ENCODE measurements at regions not wholly inside any gene's neighbourhood (a gene's known extent, or its start where the extent isn't known, plus 50 kb on each side); places are given as distances from the start of the nearest gene placed in this dataset.

DNA sequence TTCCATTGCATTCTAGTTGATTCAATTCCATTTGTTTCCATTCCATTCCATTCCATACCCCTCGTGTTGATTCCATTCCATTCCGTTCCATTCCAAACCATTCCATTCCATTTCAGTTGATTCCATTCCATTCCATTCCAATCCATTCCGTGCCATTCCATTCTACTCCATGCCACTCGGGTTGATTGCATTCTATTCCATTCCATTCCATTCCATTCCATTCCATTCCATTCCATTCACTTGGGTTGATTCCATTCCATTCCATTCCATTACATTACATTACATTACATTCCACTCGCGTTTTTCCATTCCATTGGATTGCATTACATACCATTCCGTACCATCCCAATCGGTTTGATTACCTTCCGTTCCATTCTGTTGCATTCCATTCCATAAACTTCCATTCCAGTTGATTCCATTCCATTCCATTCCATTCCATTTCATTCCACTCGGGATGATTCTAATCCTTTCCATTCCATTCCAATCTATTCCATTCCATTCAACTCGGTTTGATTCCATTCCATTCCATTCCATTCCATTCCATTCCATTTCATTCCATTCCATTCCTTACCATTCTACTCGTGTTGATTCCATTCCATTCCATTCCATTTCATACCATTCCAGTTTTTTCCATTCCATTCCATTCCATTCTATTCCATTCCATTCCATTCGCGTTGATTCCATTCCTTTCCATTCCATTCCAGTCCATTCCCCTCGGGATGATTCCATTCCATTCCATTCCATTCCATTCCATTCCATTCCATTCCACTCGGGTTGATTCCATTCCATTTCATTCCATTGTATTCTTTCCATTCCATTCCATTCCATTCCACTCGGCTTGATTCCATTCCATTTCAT lies 1140.4 kb downstream of the RPIA start:
- Histone ChIP-seq H3K4me2 (ENCODE audit: low read length) (no peak overlapping the region), H3K4me1 (ENCODE audit: insufficient read depth, low read length) (no peaks in the 10 kb centered on the region), H3K9me2 (replicated peaks; ENCODE audit: low read length) (no peaks in the 10 kb centered on the region), H4K20me1 (ENCODE audit: low read length) (no peaks in the 10 kb centered on the region), H3K9ac (ENCODE audit: low read length) (no peak overlapping the region), H3K27me3 (ENCODE audit: low read length) (no peaks in the 10 kb centered on the region), H3F3A (ENCODE audit: low read length, unreplicated experiment) (no peaks in the 10 kb centered on the region), H3K27ac (ENCODE audit: low read length) (no peak overlapping the region), H3K9me3 (ENCODE audit: low read length) (peaks cover 6% of the 10 kb centered on the region), H3K79me2 (ENCODE audit: low read length) (no peaks in the 10 kb centered on the region), H3K36me3 (ENCODE audit: low read depth, low read length) (no peaks in the 10 kb centered on the region; the same call in 1 of the 2 replicates), H3K4me3 (ENCODE audit: low read length) (no peak overlapping the region), H2AFZ (ENCODE audit: low read length) (no peak overlapping the region)
- POLR2A ChIA-PET (ENCODE audit: unreplicated experiment), result no interaction called here
- no peak for TF ChIP-seq CTCF (conservative IDR thresholded peaks at IDR 0.05; ENCODE audit: low read depth, low read length)
- TF ChIP-seq EZH2 (IDR thresholded peaks at IDR 0.05; ENCODE audit: low read length, unreplicated experiment), result no peak
- TF ChIP-seq EZH2phosphoT487 (IDR thresholded peaks at IDR 0.05; ENCODE audit: borderline replicate concordance, low read length), result no peak
- CTCF ChIA-PET, result no interaction called here
- intact Hi-C loops (cut with micrococcal nuclease), result no loop called here
- BruUV-seq (replicated peaks), result no TSS peak
- DNase-seq (no peak), ATAC-seq (no peak)

DNA sequence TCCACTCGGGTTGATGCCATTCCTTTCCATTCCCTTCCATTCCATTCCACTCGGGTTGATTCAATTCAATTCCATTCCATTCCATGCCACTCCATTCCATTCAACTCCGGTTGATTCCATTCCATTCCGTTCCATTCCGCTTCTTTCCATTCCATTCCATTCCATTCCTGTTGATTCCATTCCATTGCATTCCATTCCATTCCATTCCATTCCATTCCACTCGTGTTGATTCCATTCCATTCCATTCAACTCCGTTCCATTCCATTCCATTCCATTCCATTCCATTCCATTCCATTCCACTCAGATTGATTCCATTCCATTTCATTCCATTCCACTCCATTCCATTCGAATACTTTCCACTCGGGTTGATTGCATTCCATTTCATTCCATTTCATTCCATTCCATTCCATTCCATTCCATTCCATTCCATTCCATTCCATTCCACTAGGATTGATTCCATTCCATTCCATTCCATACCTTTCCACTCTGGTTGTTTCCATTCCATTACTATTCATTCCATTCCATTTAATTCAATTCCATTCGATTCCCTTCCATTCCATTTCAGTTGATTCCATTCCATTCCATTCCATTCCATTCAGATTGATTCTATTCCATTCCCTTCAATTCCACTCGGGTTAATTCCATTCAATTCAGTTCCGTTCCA lies 1141.8 kb downstream of the RPIA start:
- Histone ChIP-seq H3K27ac (ENCODE audit: low read length) (no peak overlapping the region), H3K4me3 (ENCODE audit: low read length) (no peak overlapping the region), H3K79me2 (ENCODE audit: low read length) (no peaks in the 10 kb centered on the region), H3K27me3 (ENCODE audit: low read length) (no peaks in the 10 kb centered on the region), H3K9me2 (replicated peaks; ENCODE audit: low read length) (no peaks in the 10 kb centered on the region), H3K9ac (ENCODE audit: low read length) (no peak overlapping the region), H2AFZ (ENCODE audit: low read length) (no peak overlapping the region), H3K9me3 (ENCODE audit: low read length) (peaks cover 7% of the 10 kb centered on the region), H4K20me1 (ENCODE audit: low read length) (no peaks in the 10 kb centered on the region), H3K4me2 (ENCODE audit: low read length) (no peak overlapping the region), H3F3A (ENCODE audit: low read length, unreplicated experiment) (no peaks in the 10 kb centered on the region), H3K4me1 (ENCODE audit: insufficient read depth, low read length) (no peaks in the 10 kb centered on the region), H3K36me3 (ENCODE audit: low read depth, low read length) (no peaks in the 10 kb centered on the region)
- intact Hi-C loops (cut with micrococcal nuclease), result no loop called here
- no peak for TF ChIP-seq CTCF (conservative IDR thresholded peaks at IDR 0.05; ENCODE audit: low read depth, low read length)
- no peak for TF ChIP-seq EZH2 (IDR thresholded peaks at IDR 0.05; ENCODE audit: low read length, unreplicated experiment)
- POLR2A ChIA-PET (ENCODE audit: unreplicated experiment), result no interaction called here
- CTCF ChIA-PET, result no interaction called here
- no TSS peak for BruUV-seq (replicated peaks)
- ATAC-seq (no peak), DNase-seq (no peak)

DNA sequence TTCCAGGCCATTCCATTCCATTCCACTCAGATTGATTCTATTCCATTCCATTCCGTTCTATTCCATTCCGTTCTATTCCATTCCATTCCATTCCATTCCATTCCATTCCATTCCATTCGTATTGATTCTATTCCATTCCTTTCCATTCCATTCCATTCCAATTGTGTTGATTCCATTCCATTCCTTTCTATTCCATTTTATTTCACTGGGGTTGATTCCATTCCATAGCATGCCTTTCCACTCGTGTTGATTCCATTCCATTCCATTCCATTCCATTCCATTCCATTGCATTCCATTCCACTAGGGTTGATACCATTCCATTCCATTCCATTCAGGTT lies 1142.3 kb downstream of the RPIA start:
- BruUV-seq (replicated peaks), result no TSS peak
- Histone ChIP-seq H3K4me1 (ENCODE audit: insufficient read depth, low read length) (no peaks in the 10 kb centered on the region), H3K27ac (ENCODE audit: low read length) (no peak overlapping the region), H3K27me3 (ENCODE audit: low read length) (no peaks in the 10 kb centered on the region), H3K4me3 (ENCODE audit: low read length) (no peak overlapping the region), H3K79me2 (ENCODE audit: low read length) (no peaks in the 10 kb centered on the region), H4K20me1 (ENCODE audit: low read length) (no peaks in the 10 kb centered on the region), H3F3A (ENCODE audit: low read length, unreplicated experiment) (no peaks in the 10 kb centered on the region), H2AFZ (ENCODE audit: low read length) (no peak overlapping the region), H3K9me2 (replicated peaks; ENCODE audit: low read length) (no peaks in the 10 kb centered on the region), H3K9ac (ENCODE audit: low read length) (no peak overlapping the region), H3K9me3 (ENCODE audit: low read length) (peaks cover 7% of the 10 kb centered on the region), H3K36me3 (ENCODE audit: low read depth, low read length) (no peaks in the 10 kb centered on the region), H3K4me2 (ENCODE audit: low read length) (no peak overlapping the region)
- TF ChIP-seq EZH2 (IDR thresholded peaks at IDR 0.05; ENCODE audit: low read length, unreplicated experiment) (no peak), CTCF (conservative IDR thresholded peaks at IDR 0.05; ENCODE audit: low read depth, low read length) (no peak), EZH2phosphoT487 (IDR thresholded peaks at IDR 0.05; ENCODE audit: borderline replicate concordance, low read length) (no peak)
- intact Hi-C loops (cut with micrococcal nuclease), result no loop called here
- ChIA-PET POLR2A (ENCODE audit: unreplicated experiment) (no interaction called here), CTCF (no interaction called here)
- DNase-seq, result no peak
- no peak for ATAC-seq

Data from PC-3 (cell line).